H1 (cell line): ENCODE measurements at regions not wholly inside any gene's neighbourhood (a gene's known extent, or its start where the extent isn't known, plus 50 kb on each side); places are given as distances from the start of the nearest gene placed in this dataset.

Experiments used
- CBX8 ChIP-seq: fragments of 300-800, 300-1000 bp; sonication (generic); IDR thresholded peaks from 2 replicates; pipeline ENCODE4 v1.7.1; 2016; ENCODE audit warnings: low read depth, low read length, borderline replicate concordance
- KDM4A ChIP-seq: IDR thresholded peaks from one replicate; pipeline ENCODE4 v1.7.1; 2012; ENCODE audit warnings: low read depth, mild to moderate bottlenecking, moderate library complexity, low read length, inconsistent platforms; ENCODE audit not compliant: severe bottlenecking
- TF ChIP-seq, protein P1 (sequence below): fragments of 300-600 bp; sonication (generic); IDR thresholded peaks from 2 replicates; pipeline ENCODE4 v1.7.1; 2012; ENCODE audit warnings: low read length, moderate library complexity, mild to moderate bottlenecking, inconsistent platforms; ENCODE audit not compliant: insufficient replicate concordance

DNA sequence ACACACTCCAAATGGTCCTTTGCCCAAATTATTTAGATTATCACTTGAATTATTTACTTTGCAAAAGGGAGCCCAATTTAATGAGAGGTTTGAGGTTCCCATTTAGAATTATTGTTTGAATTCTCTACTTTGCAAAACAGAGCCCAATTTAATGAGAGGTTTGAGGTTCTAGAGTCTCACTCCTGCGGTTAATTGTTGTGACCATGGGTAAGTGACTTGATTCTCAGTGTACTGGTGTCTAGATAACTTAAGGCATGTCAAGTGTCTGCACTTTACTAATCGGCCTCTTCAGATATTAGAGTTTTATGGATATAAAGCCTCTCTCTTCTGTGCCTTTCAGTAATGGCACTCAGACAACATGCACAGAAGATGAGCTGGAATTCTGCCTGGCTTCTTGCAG is 67.5 kb downstream of the YIPF5 start (continued):
- TF ChIP-seq, protein P1, sequence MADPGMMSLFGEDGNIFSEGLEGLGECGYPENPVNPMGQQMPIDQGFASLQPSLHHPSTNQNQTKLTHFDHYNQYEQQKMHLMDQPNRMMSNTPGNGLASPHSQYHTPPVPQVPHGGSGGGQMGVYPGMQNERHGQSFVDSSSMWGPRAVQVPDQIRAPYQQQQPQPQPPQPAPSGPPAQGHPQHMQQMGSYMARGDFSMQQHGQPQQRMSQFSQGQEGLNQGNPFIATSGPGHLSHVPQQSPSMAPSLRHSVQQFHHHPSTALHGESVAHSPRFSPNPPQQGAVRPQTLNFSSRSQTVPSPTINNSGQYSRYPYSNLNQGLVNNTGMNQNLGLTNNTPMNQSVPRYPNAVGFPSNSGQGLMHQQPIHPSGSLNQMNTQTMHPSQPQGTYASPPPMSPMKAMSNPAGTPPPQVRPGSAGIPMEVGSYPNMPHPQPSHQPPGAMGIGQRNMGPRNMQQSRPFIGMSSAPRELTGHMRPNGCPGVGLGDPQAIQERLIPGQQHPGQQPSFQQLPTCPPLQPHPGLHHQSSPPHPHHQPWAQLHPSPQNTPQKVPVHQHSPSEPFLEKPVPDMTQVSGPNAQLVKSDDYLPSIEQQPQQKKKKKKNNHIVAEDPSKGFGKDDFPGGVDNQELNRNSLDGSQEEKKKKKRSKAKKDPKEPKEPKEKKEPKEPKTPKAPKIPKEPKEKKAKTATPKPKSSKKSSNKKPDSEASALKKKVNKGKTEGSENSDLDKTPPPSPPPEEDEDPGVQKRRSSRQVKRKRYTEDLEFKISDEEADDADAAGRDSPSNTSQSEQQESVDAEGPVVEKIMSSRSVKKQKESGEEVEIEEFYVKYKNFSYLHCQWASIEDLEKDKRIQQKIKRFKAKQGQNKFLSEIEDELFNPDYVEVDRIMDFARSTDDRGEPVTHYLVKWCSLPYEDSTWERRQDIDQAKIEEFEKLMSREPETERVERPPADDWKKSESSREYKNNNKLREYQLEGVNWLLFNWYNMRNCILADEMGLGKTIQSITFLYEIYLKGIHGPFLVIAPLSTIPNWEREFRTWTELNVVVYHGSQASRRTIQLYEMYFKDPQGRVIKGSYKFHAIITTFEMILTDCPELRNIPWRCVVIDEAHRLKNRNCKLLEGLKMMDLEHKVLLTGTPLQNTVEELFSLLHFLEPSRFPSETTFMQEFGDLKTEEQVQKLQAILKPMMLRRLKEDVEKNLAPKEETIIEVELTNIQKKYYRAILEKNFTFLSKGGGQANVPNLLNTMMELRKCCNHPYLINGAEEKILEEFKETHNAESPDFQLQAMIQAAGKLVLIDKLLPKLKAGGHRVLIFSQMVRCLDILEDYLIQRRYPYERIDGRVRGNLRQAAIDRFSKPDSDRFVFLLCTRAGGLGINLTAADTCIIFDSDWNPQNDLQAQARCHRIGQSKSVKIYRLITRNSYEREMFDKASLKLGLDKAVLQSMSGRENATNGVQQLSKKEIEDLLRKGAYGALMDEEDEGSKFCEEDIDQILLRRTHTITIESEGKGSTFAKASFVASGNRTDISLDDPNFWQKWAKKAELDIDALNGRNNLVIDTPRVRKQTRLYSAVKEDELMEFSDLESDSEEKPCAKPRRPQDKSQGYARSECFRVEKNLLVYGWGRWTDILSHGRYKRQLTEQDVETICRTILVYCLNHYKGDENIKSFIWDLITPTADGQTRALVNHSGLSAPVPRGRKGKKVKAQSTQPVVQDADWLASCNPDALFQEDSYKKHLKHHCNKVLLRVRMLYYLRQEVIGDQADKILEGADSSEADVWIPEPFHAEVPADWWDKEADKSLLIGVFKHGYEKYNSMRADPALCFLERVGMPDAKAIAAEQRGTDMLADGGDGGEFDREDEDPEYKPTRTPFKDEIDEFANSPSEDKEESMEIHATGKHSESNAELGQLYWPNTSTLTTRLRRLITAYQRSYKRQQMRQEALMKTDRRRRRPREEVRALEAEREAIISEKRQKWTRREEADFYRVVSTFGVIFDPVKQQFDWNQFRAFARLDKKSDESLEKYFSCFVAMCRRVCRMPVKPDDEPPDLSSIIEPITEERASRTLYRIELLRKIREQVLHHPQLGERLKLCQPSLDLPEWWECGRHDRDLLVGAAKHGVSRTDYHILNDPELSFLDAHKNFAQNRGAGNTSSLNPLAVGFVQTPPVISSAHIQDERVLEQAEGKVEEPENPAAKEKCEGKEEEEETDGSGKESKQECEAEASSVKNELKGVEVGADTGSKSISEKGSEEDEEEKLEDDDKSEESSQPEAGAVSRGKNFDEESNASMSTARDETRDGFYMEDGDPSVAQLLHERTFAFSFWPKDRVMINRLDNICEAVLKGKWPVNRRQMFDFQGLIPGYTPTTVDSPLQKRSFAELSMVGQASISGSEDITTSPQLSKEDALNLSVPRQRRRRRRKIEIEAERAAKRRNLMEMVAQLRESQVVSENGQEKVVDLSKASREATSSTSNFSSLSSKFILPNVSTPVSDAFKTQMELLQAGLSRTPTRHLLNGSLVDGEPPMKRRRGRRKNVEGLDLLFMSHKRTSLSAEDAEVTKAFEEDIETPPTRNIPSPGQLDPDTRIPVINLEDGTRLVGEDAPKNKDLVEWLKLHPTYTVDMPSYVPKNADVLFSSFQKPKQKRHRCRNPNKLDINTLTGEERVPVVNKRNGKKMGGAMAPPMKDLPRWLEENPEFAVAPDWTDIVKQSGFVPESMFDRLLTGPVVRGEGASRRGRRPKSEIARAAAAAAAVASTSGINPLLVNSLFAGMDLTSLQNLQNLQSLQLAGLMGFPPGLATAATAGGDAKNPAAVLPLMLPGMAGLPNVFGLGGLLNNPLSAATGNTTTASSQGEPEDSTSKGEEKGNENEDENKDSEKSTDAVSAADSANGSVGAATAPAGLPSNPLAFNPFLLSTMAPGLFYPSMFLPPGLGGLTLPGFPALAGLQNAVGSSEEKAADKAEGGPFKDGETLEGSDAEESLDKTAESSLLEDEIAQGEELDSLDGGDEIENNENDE, result no peak
- TF ChIP-seq CBX8, result no peak
- TF ChIP-seq KDM4A, result no peak
